ENCODE measurements at regions not wholly inside any gene's neighbourhood (a gene's known extent, or its start where the extent isn't known, plus 50 kb on each side); places are given as distances from the start of the nearest gene placed in this dataset.

- no peak for DNase-seq
These were observed 482.0 kb upstream of the LRRTM1 start for GRCh38 chr2:80786584-80786983.

- DNase-seq, result no peak
These were observed 474.2 kb upstream of the LRRTM1 start for GRCh38 chr2:80778704-80779103.

- no peak for DNase-seq
These were observed 444.0 kb upstream of the LRRTM1 start for GRCh38 chr2:80748592-80748991.

GRCh38 chr2:80737047-80737446 is 432.5 kb upstream of the LRRTM1 start:
- no peak for DNase-seq

- no peak for DNase-seq
These were observed 420.4 kb upstream of the LRRTM1 start for GRCh38 chr2:80725001-80725400.

- no peak for DNase-seq
These were observed 418.3 kb upstream of the LRRTM1 start for GRCh38 chr2:80722803-80723202.

- DNase-seq, result no peak
These were observed 415.1 kb upstream of the LRRTM1 start for GRCh38 chr2:80719607-80720006.

GRCh38 chr2:80715433-80715832 is 410.9 kb upstream of the LRRTM1 start:
- DNase-seq, result no peak

- DNase-seq, result no peak
These were observed 407.4 kb upstream of the LRRTM1 start for GRCh38 chr2:80711915-80712314.

- no peak for DNase-seq
These were observed 402.4 kb upstream of the LRRTM1 start for GRCh38 chr2:80706951-80707350.

- DNase-seq, result no peak
These were observed 402.0 kb upstream of the LRRTM1 start for GRCh38 chr2:80706541-80706940.

- no peak for DNase-seq
These were observed 399.0 kb upstream of the LRRTM1 start for GRCh38 chr2:80703532-80703931.

- no peak for DNase-seq
These were observed 396.4 kb upstream of the LRRTM1 start for GRCh38 chr2:80700961-80701360.

Data from left kidney (tissue), 1 donor.